HG03442 (cell line): ENCODE measurements at regions not wholly inside any gene's neighbourhood (a gene's known extent, or its start where the extent isn't known, plus 50 kb on each side); places are given as distances from the start of the nearest gene placed in this dataset.
"Not testable (repeated sequence)": the region's sequence is repeated elsewhere in the genome, so short reads cannot be mapped to it uniquely, and the experiment has no call there.

Source experiments
- ATAC-seq: cut with Tn5 transposase; IDR thresholded peaks from one replicate; pipeline ENCODE4 v1.9.1; 2021; ENCODE audit warnings: mild to moderate bottlenecking, moderate library complexity; ENCODE audit not compliant: unreplicated experiment

DNA sequence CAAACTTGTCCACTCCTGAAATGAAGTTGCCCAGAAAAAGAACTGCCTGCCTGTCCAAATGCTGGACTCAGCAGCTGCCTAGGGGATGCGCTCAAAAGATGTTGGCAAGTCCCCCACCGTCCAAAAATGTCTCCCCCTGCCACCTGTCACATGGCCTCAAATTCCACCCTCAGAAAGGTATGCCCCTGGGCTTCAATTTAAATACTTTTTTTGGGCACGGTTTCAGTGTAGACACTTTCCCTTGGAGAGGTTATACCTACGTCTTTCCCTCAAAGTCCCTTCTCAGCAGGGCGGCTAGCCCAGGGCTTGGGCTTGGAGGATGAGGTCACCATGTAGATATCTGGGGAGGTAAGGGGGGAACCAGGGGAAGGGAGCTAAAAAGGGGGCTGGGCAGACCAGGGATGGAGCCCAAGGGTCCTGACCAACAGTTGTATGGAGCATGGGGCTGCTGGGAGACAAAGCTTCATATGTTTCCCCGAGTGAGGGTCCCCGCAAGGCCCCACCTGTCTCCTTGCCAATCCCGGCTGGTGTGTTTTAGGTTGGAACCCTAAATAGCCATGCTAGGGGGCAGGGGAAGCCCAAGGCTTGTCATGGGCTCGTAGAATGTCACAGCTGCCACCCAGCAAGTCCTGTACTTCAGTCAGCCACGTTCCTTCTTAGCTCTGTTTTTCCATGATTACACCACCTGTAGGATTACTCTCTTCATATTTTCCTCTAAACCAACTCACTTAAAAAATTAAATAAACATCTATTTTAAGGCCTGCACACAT, 131.2 kb upstream of the TBX3 start:
- no peak for ATAC-seq

- ATAC-seq, result no peak
Observed at GRCh38 chr12:114812858-114813761, 129.1 kb upstream of the TBX3 start.

- ATAC-seq, result no peak
Observed at GRCh38 chr12:114812384-114812783, 128.4 kb upstream of the TBX3 start.

DNA sequence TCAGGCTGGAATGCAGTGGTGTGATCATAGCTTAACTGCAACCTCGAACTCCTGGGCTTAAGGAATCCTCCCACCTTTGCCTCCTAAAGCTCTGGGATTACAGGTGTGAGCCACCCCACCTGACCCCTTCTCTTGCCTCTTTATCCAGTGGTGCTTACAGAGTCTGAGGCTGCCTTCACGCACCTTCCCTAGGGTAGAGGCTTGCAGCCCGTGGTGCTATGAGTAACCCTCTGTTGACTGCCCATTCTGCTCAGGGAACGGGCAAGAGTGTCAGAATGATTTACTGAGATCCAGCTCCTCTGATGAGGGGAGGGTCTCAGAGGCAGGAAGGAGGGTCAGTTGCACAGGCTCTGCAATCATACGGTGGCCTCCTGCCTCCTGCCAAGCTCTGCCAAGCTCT, 125.1 kb upstream of the TBX3 start:
- no peak for ATAC-seq

GRCh38 chr12:114801381-114801780, 117.4 kb upstream of the TBX3 start:
- not testable (repeated sequence) for ATAC-seq

- not testable (repeated sequence) for ATAC-seq
Observed at GRCh38 chr12:114800566-114800965, 116.6 kb upstream of the TBX3 start.

GRCh38 chr12:114799574-114800487, 115.9 kb upstream of the TBX3 start:
- no peak for ATAC-seq

- no peak for ATAC-seq
Observed at GRCh38 chr12:114794049-114794558, 110.1 kb upstream of the TBX3 start.

GRCh38 chr12:114790276-114790675, 106.3 kb upstream of the TBX3 start:
- no peak for ATAC-seq

DNA sequence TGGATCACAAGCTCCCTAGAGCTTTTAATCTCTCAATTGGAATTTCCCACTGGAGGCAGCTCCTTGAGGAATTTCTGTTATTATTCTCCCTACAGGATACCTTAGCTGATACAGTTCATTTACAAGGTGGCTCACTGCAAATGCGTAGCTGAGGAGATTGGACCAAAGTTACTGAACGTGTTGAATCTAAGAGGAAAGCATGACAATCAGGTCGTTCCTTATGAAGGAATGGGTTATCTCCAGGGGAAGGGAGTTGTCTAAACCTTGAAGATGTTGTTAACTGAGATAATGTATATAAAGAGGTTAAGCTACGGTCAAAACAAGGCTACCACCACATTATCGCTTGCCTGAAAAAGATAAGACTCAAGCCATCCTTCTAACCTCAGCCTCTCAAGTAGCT, 105.8 kb upstream of the TBX3 start:
- ATAC-seq, result no peak

- ATAC-seq, result no peak
Observed at GRCh38 chr12:114789276-114789675, 105.3 kb upstream of the TBX3 start.

GRCh38 chr12:114784526-114784925, 100.6 kb upstream of the TBX3 start:
- no peak for ATAC-seq

- ATAC-seq, result no peak
Observed at GRCh38 chr12:114783089-114783618, 99.2 kb upstream of the TBX3 start.

DNA sequence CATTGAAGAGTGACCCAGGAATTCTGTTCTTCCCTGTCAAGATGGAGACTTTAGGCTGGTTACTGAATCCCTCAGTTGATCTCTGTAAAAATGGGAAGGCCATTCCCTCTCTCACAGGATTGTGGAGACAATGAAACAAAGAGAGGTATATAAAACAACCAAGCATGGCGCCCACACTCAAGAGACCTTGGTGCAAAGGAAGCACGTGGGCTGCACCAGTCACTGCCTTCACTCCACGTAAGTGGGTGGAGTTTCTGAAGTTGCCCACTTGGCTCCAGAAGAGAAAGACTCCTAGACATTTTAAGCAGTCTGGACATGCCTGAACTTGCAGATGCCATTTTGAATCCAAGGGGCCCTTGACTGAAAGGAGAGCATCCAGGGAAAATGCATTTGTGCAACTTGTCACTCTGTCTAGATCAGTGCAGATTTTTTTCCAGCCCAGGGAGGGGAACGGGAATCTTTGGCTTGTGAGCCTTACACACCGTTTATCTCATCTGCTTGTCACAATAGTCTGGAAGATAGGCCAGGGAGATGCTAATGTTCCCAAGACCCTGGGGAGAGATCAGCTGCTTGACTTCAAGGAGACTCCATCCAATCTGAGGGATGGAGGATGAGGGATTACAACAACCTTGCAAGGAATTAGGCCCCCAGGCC, 96.9 kb upstream of the TBX3 start:
- ATAC-seq, result no peak

- ATAC-seq, result no peak
Observed at GRCh38 chr12:114779647-114780046, 95.7 kb upstream of the TBX3 start.

DNA sequence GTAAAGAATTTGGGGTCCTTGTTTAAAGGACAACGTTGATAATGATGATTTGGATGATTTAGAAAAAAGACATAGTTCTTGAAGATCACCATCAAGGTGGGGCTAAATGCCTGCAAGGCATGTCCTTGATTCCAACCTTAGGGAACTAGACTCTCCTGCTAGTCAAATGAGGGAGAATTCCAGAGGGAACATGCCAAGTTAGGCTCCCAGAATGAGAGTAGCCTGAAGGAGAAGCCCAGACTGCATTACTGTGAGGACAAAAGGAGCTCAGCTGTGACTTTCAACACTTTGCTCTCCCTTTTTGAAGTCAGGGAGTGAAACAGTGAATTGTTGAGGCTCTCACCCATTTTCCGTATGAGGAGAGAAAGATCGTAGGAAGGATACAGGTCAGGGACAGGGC, 95.2 kb upstream of the TBX3 start:
- ATAC-seq, result no peak

- no peak for ATAC-seq
Observed at GRCh38 chr12:114776731-114777442, 92.9 kb upstream of the TBX3 start.

DNA sequence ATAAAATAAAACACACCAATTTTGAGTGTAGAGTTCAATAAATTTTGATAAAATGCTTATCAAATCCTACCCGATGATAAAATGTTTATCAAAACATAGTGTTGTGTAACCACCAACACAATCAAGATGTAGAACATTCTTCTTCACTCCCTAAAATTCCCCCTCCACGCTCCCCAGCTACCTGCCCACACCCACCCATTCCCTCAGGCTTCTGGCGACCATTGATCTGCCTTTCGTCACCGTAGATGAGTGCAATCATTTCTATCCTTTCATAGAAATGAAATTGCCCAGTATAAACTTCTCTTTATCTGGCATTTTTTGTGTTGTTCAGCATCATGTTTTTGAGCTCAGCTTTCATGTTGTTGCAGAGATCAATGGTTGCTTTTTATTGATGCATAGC, 90.7 kb upstream of the TBX3 start:
- no peak for ATAC-seq

DNA sequence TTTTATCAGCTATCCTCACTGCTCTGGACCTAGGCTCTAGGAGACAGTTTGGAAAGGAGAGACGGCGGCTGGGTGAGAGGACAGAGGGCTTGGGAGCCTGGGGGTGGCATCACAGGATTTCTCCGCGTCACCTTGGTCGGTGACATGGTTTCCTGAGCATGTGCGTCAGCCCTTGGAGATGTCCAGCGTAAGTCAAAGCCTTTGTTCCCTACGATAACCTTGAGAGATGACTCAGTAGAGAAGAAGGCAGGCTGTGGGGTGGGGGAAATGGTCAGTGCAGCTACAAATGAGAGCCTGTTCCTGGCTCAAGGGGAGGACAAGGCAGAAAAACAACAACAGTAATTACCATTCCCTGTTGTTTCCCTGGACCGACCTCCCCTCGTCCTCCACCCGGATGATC, 90.2 kb upstream of the TBX3 start:
- ATAC-seq, result no peak
